ENCODE measurements at regions not wholly inside any gene's neighbourhood (a gene's known extent, or its start where the extent isn't known, plus 50 kb on each side); places are given as distances from the start of the nearest gene placed in this dataset.

- no peak for TF ChIP-seq CTCF (IDR thresholded peaks at IDR 0.05)
- no peak overlapping the region for H3K27ac Mint-ChIP-seq (ENCODE audit: unreplicated experiment)
- no peaks in the 10 kb centered on the region for H3K4me1 Mint-ChIP-seq (ENCODE audit: low read depth)
- no peak overlapping the region for H3K4me3 Mint-ChIP-seq (ENCODE audit: unreplicated experiment)
- no peaks in the 10 kb centered on the region for H3K27me3 Mint-ChIP-seq (ENCODE audit: low read depth)
- no peaks in the 10 kb centered on the region for H3K36me3 Mint-ChIP-seq (ENCODE audit: low read depth)
- no peak for DNase-seq (ENCODE audit: low spot score)
- no peaks in the 10 kb centered on the region for H3K9me3 Mint-ChIP-seq (ENCODE audit: low read depth)
Measured at GRCh38 chr13:104650431-104650830, 1584.2 kb upstream of the SLC10A2 start.

GRCh38 chr13:104648291-104648690 is 1582.1 kb upstream of the SLC10A2 start:
- H3K27me3 Mint-ChIP-seq (ENCODE audit: low read depth), result no peaks in the 10 kb centered on the region
- H3K9me3 Mint-ChIP-seq (ENCODE audit: low read depth), result no peaks in the 10 kb centered on the region
- no peak for DNase-seq (ENCODE audit: low spot score)
- H3K4me1 Mint-ChIP-seq (ENCODE audit: low read depth), result no peaks in the 10 kb centered on the region
- no peak for TF ChIP-seq CTCF (IDR thresholded peaks at IDR 0.05)
- H3K27ac Mint-ChIP-seq (ENCODE audit: unreplicated experiment), result no peak overlapping the region
- no peaks in the 10 kb centered on the region for H3K36me3 Mint-ChIP-seq (ENCODE audit: low read depth)
- H3K4me3 Mint-ChIP-seq (ENCODE audit: unreplicated experiment), result no peak overlapping the region

GRCh38 chr13:104645786-104646185 is 1579.6 kb upstream of the SLC10A2 start:
- Mint-ChIP-seq H3K4me3 (ENCODE audit: unreplicated experiment) (no peak overlapping the region), H3K9me3 (ENCODE audit: low read depth) (no peaks in the 10 kb centered on the region), H3K4me1 (ENCODE audit: low read depth) (no peaks in the 10 kb centered on the region), H3K27ac (ENCODE audit: unreplicated experiment) (no peak overlapping the region), H3K36me3 (ENCODE audit: low read depth) (no peaks in the 10 kb centered on the region), H3K27me3 (ENCODE audit: low read depth) (no peaks in the 10 kb centered on the region)
- no peak for TF ChIP-seq CTCF (IDR thresholded peaks at IDR 0.05)
- DNase-seq (ENCODE audit: low spot score), result no peak

- Mint-ChIP-seq H3K9me3 (ENCODE audit: low read depth) (no peaks in the 10 kb centered on the region), H3K27ac (ENCODE audit: unreplicated experiment) (no peak overlapping the region), H3K4me3 (ENCODE audit: unreplicated experiment) (no peak overlapping the region), H3K4me1 (ENCODE audit: low read depth) (no peaks in the 10 kb centered on the region), H3K36me3 (ENCODE audit: low read depth) (no peaks in the 10 kb centered on the region), H3K27me3 (ENCODE audit: low read depth) (no peaks in the 10 kb centered on the region)
- DNase-seq (ENCODE audit: low spot score), result no peak
- TF ChIP-seq CTCF (IDR thresholded peaks at IDR 0.05), result no peak
Measured at GRCh38 chr13:104641309-104641708, 1575.1 kb upstream of the SLC10A2 start.

GRCh38 chr13:104635879-104636278 is 1569.7 kb upstream of the SLC10A2 start:
- Mint-ChIP-seq H3K9me3 (ENCODE audit: low read depth) (no peaks in the 10 kb centered on the region), H3K4me1 (ENCODE audit: low read depth) (no peaks in the 10 kb centered on the region), H3K4me3 (ENCODE audit: unreplicated experiment) (no peak overlapping the region), H3K36me3 (ENCODE audit: low read depth) (no peaks in the 10 kb centered on the region), H3K27me3 (ENCODE audit: low read depth) (no peaks in the 10 kb centered on the region), H3K27ac (ENCODE audit: unreplicated experiment) (no peak overlapping the region)
- no peak for DNase-seq (ENCODE audit: low spot score)
- TF ChIP-seq CTCF (IDR thresholded peaks at IDR 0.05), result no peak

Measured in chondrocyte (in vitro differentiated cells).